Liver (tissue), 8 donors: ENCODE measurements at regions not wholly inside any gene's neighbourhood (a gene's known extent, or its start where the extent isn't known, plus 50 kb on each side); places are given as distances from the start of the nearest gene placed in this dataset.
"Not testable (repeated sequence)": the region's sequence is repeated elsewhere in the genome, so short reads cannot be mapped to it uniquely, and the experiment has no call there.

Source experiments
- DNase-seq: peaks from one replicate; pipeline ENCODE4 v3.0.0-alpha.2; 2017; ENCODE audit warnings: low spot score
- H3K27ac ChIP-seq, 2 donors: one replicate each; pipeline ENCODE4 v1.7.0; 2013; ENCODE audit warnings: inconsistent platforms in 2 of 2, low read length in 2 of 2, control low read depth in 1 of 2, low read depth in 1 of 2, mild to moderate bottlenecking in 1 of 2
- H3K27me3 ChIP-seq, 4 donors: one replicate each; pipeline versions ENCODE4 v1.6.1 to v1.7.0; 2013; ENCODE audit warnings: low read length in 3 of 4, inconsistent platforms in 1 of 4, mild to moderate bottlenecking in 1 of 4, moderate library complexity in 1 of 4; ENCODE audit not compliant: control insufficient read depth in 4 of 4, insufficient read depth in 4 of 4
- H3K36me3 ChIP-seq, 4 donors: one replicate each; pipeline versions ENCODE4 v1.6.1 to v1.7.0; 2013; ENCODE audit warnings: low read length in 3 of 4, mild to moderate bottlenecking in 3 of 4, low read depth in 1 of 4, moderate library complexity in 1 of 4; ENCODE audit not compliant: control insufficient read depth in 4 of 4, insufficient read depth in 3 of 4
- H3K4me1 ChIP-seq, 4 donors: one replicate each; pipeline versions ENCODE4 v1.6.1 to v1.7.0; 2013; ENCODE audit warnings: low read length in 3 of 4, mild to moderate bottlenecking in 3 of 4, moderate library complexity in 1 of 4; ENCODE audit not compliant: control insufficient read depth in 4 of 4, insufficient read depth in 4 of 4
- H3K4me3 ChIP-seq, 3 donors: one replicate each; pipeline versions ENCODE4 v1.6.1 to v1.7.0; 2013; ENCODE audit warnings: low read length in 3 of 3, control low read depth in 1 of 3, low read depth in 1 of 3, mild to moderate bottlenecking in 1 of 3
- H3K9ac ChIP-seq, 2 donors: one replicate each; pipeline ENCODE4 v1.7.0; 2013; ENCODE audit warnings: low read length in 2 of 2, mild to moderate bottlenecking in 2 of 2, moderate library complexity in 2 of 2, control low read depth in 1 of 2, low read depth in 1 of 2
- H3K9me3 ChIP-seq, 4 donors: one replicate each; pipeline versions ENCODE4 v1.6.1 to v1.7.0; 2013; ENCODE audit warnings: low read length in 3 of 4; ENCODE audit not compliant: control insufficient read depth in 4 of 4
- EGR1 ChIP-seq, 2 donors: IDR thresholded peaks; 2 replicates each; pipeline ENCODE4 v1.6.1; 2016 to 2018; ENCODE audit warnings: antibody characterized with exemption in 2 of 2, low read depth in 2 of 2
- FOXA1 ChIP-seq: IDR thresholded peaks from 2 replicates; pipeline ENCODE4 v1.6.1; 2016; ENCODE audit warnings: antibody characterized with exemption
- FOXA2 ChIP-seq: IDR thresholded peaks from 2 replicates; pipeline ENCODE4 v1.6.1; 2016; ENCODE audit warnings: antibody characterized with exemption
- GABPA ChIP-seq, 2 donors: IDR thresholded peaks in 1 of 2; conservative IDR thresholded peaks in 1 of 2; 2 replicates each; pipeline ENCODE4 v1.6.1; 2016; ENCODE audit warnings: antibody characterized with exemption in 2 of 2, mild to moderate bottlenecking in 1 of 2, moderate library complexity in 1 of 2
- HNF4A ChIP-seq, 2 donors: conservative IDR thresholded peaks; 2 replicates each; pipeline ENCODE4 v1.6.1; 2016; ENCODE audit warnings: antibody characterized with exemption in 2 of 2, mild to moderate bottlenecking in 2 of 2
- JUND ChIP-seq, 2 donors: IDR thresholded peaks; 2 replicates each; pipeline ENCODE4 v1.6.1; 2016; ENCODE audit warnings: antibody characterized with exemption in 2 of 2
- NR2F2 ChIP-seq: IDR thresholded peaks from 2 replicates; pipeline ENCODE4 v1.6.1; 2016; ENCODE audit warnings: antibody characterized with exemption
- RAD21 ChIP-seq, 2 donors: IDR thresholded peaks; 2 replicates each; pipeline ENCODE4 v1.6.1; 2016; ENCODE audit warnings: antibody characterized with exemption in 2 of 2, mild to moderate bottlenecking in 2 of 2
- RXRA ChIP-seq, 2 donors: IDR thresholded peaks; 2 replicates each; pipeline ENCODE4 v1.6.1; 2017 to 2018; ENCODE audit warnings: antibody characterized with exemption in 2 of 2, mild to moderate bottlenecking in 1 of 2
- SP1 ChIP-seq: IDR thresholded peaks from 2 replicates; pipeline ENCODE4 v1.6.1; 2018; ENCODE audit warnings: antibody characterized with exemption, mild to moderate bottlenecking
- YY1 ChIP-seq: IDR thresholded peaks from 2 replicates; pipeline ENCODE4 v1.6.1; 2016; ENCODE audit warnings: antibody characterized with exemption, mild to moderate bottlenecking
- WGBS: extraction: QIAGEN DNeasy Blood & Tissue Kit; methylation state at CpG from one replicate; pipeline ENCODE4 v1.1.7; 2013; 5-methylcytosine and 5-hydroxymethylcytosine counted together
- TF ChIP-seq, protein P1 (sequence below): IDR thresholded peaks from 2 replicates; pipeline ENCODE4 v1.6.1; 2016; ENCODE audit warnings: antibody characterized with exemption
- TF ChIP-seq, protein P2 (sequence below): IDR thresholded peaks from 2 replicates; pipeline ENCODE4 v1.6.1; 2016; ENCODE audit warnings: antibody characterized with exemption
- TF ChIP-seq, protein P3 (sequence below): fragments of 150-350 bp; IDR thresholded peaks from 2 replicates; pipeline ENCODE4 v1.5.1; 2017; ENCODE audit warnings: improper control_type of control experiment, low read depth, low read length; ENCODE audit not compliant: missing input control
- TF ChIP-seq, protein P4 (sequence below): IDR thresholded peaks from 2 replicates; pipeline ENCODE4 v1.6.1; 2016; ENCODE audit warnings: antibody characterized with exemption, mild to moderate bottlenecking
- donor health status: healthy.
- donor health status: healthy.
- donor health status: healthy.
- donor health status: healthy.
- donor health status: healthy.

DNA sequence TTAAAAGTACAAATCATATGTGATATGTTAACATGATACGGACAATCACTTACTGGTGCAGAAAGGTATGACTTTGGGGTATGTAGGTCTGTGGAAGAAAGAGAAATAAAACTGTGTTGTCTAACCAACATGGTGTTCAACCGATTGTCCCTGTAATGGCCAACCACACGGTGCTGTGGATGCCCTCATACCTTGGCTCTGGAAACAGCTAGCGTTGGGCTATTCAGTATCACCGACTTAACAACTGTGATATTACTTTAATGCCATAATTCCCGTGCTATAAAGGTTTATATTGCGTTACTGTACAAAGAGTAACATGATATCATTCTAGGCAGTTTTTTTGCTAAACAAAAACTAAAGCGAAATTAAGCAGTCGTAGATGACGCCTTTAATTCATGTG is 448.3 kb downstream of the EFNB2 start:
- Histone ChIP-seq H3K4me3 (no peak overlapping the region), H3K27me3 (peaks cover 0 to 2% (median 0%) of the 10 kb centered on the region in 4 donors), H3K9me3 (no peaks in the 10 kb centered on the region), H3K27ac (no peak overlapping the region), H3K9ac (no peak overlapping the region), H3K4me1 (peaks cover 0 to 6% (median 2%) of the 10 kb centered on the region in 4 donors), H3K36me3 (no peaks in the 10 kb centered on the region)
- no peak for DNase-seq
- WGBS, result 79% methylated on average over 10 of the region's 10 CpGs
- TF ChIP-seq, protein P1, sequence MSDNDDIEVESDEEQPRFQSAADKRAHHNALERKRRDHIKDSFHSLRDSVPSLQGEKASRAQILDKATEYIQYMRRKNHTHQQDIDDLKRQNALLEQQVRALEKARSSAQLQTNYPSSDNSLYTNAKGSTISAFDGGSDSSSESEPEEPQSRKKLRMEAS, result no peak
- TF ChIP-seq FOXA1 (no peak), SP1 (no peak), RXRA (IDR thresholded peaks at IDR 0.05) (no peak)
- TF ChIP-seq, protein P2, sequence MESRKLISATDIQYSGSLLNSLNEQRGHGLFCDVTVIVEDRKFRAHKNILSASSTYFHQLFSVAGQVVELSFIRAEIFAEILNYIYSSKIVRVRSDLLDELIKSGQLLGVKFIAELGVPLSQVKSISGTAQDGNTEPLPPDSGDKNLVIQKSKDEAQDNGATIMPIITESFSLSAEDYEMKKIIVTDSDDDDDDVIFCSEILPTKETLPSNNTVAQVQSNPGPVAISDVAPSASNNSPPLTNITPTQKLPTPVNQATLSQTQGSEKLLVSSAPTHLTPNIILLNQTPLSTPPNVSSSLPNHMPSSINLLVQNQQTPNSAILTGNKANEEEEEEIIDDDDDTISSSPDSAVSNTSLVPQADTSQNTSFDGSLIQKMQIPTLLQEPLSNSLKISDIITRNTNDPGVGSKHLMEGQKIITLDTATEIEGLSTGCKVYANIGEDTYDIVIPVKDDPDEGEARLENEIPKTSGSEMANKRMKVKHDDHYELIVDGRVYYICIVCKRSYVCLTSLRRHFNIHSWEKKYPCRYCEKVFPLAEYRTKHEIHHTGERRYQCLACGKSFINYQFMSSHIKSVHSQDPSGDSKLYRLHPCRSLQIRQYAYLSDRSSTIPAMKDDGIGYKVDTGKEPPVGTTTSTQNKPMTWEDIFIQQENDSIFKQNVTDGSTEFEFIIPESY, result no peak

DNA sequence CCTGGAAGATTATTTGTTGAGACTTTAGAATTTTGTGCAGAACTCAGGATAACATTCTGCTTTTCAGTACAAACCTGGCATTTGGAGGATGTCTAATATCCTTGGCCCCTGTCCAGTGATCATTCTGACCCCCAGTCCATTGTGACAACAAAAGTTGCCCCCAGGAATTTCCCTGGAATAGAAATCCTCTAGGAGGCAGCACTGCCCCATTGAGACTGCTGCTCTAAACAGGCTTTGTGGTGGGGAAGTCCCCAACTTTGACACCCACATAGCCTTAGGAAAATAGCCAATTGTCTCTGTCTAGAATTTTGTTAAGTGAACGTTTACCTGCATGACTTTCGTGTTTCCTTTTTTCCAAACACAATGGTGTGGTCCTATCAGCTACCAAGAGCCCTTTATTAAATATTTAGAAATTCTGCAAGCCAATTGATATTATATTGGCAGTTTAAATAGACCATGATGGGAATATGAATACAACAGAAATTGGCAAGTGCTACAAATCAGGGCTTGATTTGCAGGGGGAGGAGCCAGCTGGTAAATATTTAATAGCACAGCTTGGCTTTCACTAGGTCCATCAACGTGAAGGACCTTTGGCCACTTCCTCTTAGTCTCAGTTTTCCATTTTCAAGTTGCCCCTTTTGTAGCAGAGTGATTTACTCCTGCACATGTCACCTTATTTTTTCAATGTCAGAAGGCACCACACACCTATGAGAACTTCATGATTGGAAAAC is 451.7 kb downstream of the EFNB2 start:
- TF ChIP-seq HNF4A (conservative IDR thresholded peaks at IDR 0.05) (peak; percentile 5 to 11), SP1 (no peak), YY1 (no peak), FOXA1 (no peak), JUND (IDR thresholded peaks at IDR 0.05) (no peak), RAD21 (IDR thresholded peaks at IDR 0.05) (peak; percentile 72 to 73), EGR1 (IDR thresholded peaks at IDR 0.05; ENCODE audit: low read depth in 2 of 2) (no peak), FOXA2 (no peak), NR2F2 (no peak), GABPA (IDR thresholded peaks at IDR 0.05 in 1 of 2, conservative IDR thresholded peaks at IDR 0.05 in 1 of 2) (no peak)
- TF ChIP-seq, protein P3, sequence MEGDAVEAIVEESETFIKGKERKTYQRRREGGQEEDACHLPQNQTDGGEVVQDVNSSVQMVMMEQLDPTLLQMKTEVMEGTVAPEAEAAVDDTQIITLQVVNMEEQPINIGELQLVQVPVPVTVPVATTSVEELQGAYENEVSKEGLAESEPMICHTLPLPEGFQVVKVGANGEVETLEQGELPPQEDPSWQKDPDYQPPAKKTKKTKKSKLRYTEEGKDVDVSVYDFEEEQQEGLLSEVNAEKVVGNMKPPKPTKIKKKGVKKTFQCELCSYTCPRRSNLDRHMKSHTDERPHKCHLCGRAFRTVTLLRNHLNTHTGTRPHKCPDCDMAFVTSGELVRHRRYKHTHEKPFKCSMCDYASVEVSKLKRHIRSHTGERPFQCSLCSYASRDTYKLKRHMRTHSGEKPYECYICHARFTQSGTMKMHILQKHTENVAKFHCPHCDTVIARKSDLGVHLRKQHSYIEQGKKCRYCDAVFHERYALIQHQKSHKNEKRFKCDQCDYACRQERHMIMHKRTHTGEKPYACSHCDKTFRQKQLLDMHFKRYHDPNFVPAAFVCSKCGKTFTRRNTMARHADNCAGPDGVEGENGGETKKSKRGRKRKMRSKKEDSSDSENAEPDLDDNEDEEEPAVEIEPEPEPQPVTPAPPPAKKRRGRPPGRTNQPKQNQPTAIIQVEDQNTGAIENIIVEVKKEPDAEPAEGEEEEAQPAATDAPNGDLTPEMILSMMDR, result peak; percentile 26
- TF ChIP-seq, protein P1, result no peak
- TF ChIP-seq, protein P2, result no peak
- TF ChIP-seq, protein P4, sequence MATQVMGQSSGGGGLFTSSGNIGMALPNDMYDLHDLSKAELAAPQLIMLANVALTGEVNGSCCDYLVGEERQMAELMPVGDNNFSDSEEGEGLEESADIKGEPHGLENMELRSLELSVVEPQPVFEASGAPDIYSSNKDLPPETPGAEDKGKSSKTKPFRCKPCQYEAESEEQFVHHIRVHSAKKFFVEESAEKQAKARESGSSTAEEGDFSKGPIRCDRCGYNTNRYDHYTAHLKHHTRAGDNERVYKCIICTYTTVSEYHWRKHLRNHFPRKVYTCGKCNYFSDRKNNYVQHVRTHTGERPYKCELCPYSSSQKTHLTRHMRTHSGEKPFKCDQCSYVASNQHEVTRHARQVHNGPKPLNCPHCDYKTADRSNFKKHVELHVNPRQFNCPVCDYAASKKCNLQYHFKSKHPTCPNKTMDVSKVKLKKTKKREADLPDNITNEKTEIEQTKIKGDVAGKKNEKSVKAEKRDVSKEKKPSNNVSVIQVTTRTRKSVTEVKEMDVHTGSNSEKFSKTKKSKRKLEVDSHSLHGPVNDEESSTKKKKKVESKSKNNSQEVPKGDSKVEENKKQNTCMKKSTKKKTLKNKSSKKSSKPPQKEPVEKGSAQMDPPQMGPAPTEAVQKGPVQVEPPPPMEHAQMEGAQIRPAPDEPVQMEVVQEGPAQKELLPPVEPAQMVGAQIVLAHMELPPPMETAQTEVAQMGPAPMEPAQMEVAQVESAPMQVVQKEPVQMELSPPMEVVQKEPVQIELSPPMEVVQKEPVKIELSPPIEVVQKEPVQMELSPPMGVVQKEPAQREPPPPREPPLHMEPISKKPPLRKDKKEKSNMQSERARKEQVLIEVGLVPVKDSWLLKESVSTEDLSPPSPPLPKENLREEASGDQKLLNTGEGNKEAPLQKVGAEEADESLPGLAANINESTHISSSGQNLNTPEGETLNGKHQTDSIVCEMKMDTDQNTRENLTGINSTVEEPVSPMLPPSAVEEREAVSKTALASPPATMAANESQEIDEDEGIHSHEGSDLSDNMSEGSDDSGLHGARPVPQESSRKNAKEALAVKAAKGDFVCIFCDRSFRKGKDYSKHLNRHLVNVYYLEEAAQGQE, result no peak
- no peak for DNase-seq
- H3K4me1 ChIP-seq, result peaks cover 0 to 6% (median 2%) of the 10 kb centered on the region in 4 donors
- peaks cover 0 to 2% (median 0%) of the 10 kb centered on the region in 4 donors for H3K27me3 ChIP-seq
- no peaks in the 10 kb centered on the region for H3K36me3 ChIP-seq
- no peak overlapping the region for H3K27ac ChIP-seq
- no peak overlapping the region for H3K4me3 ChIP-seq
- 26% methylated on average over 3 of the region's 3 CpGs for WGBS
- H3K9me3 ChIP-seq, result no peaks in the 10 kb centered on the region
- H3K9ac ChIP-seq, result no peak overlapping the region

DNA sequence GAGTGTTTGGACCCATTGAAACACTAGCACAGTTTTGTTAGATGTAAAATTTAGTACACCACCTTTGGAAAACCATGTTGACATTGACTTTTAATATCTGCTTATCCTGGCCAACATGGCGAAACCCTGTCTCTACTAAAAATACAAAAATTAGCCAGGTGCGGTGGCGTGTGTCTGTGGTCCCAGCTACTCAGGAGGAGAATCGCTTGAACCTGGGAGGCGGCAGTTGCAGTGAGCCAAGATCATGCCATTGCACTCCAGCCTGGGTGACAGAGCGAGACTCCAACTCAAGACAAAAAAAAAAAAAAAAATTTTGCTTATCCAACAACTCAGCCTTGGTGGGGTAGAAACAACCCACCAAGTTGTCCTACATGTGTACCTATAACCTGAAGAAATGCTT is 454.2 kb downstream of the EFNB2 start:
- H3K36me3 ChIP-seq, H3K27me3 ChIP-seq, H3K9ac ChIP-seq, H3K4me3 ChIP-seq, H3K27ac ChIP-seq, DNase-seq, H3K9me3 ChIP-seq, H3K4me1 ChIP-seq: not testable (repeated sequence)
- 93% methylated on average over 6 of the region's 6 CpGs for WGBS
